ENCODE measurements at regions not wholly inside any gene's neighbourhood (a gene's known extent, or its start where the extent isn't known, plus 50 kb on each side); places are given as distances from the start of the nearest gene placed in this dataset.
A peak's percentile ranks its signal among the peaks of the same experiment; 100 is the strongest.

GRCh38 chr13:53694814-53695532 is 666.4 kb downstream of the OLFM4 start:
- no peak for DNase-seq (ENCODE audit: low spot score)

GRCh38 chr13:53703371-53704080 is 674.9 kb downstream of the OLFM4 start:
- DNase-seq (ENCODE audit: low spot score), result no peak

- DNase-seq (ENCODE audit: low spot score), result no peak
Observed at GRCh38 chr13:53719281-53719680, 690.7 kb downstream of the OLFM4 start.

- no peak for DNase-seq (ENCODE audit: low spot score)
Observed at GRCh38 chr13:53732664-53733063, 704.1 kb downstream of the OLFM4 start.

GRCh38 chr13:53743906-53744305 is 715.3 kb downstream of the OLFM4 start:
- DNase-seq (ENCODE audit: low spot score), result no peak

GRCh38 chr13:53747825-53748224 is 719.2 kb downstream of the OLFM4 start:
- no peak for DNase-seq (ENCODE audit: low spot score)

- DNase-seq (ENCODE audit: low spot score), result no peak
Observed at GRCh38 chr13:53749306-53749705, 720.7 kb downstream of the OLFM4 start.

- no peak for DNase-seq (ENCODE audit: low spot score)
Observed at GRCh38 chr13:53759016-53759415, 730.4 kb downstream of the OLFM4 start.

- no peak for DNase-seq (ENCODE audit: low spot score)
Observed at GRCh38 chr13:53775807-53776206, 747.2 kb downstream of the OLFM4 start.

- DNase-seq (ENCODE audit: low spot score), result no peak
Observed at GRCh38 chr13:53778937-53779336, 750.3 kb downstream of the OLFM4 start.

- DNase-seq (ENCODE audit: low spot score), result no peak
Observed at GRCh38 chr13:53781941-53782340, 753.3 kb downstream of the OLFM4 start.

- DNase-seq (ENCODE audit: low spot score), result peak; percentile 56
Observed at GRCh38 chr13:53782488-53782961, 753.9 kb downstream of the OLFM4 start.

- DNase-seq (ENCODE audit: low spot score), result no peak
Observed at GRCh38 chr13:53783471-53783870, 754.9 kb downstream of the OLFM4 start.

GRCh38 chr13:53788286-53788685 is 759.7 kb downstream of the OLFM4 start:
- no peak for DNase-seq (ENCODE audit: low spot score)

GRCh38 chr13:53800011-53800410 is 771.4 kb downstream of the OLFM4 start:
- no peak for DNase-seq (ENCODE audit: low spot score)

- DNase-seq (ENCODE audit: low spot score), result no peak
Observed at GRCh38 chr13:53807251-53807834, 778.7 kb downstream of the OLFM4 start.

GRCh38 chr13:53821632-53822031 is 793.0 kb downstream of the OLFM4 start:
- no peak for DNase-seq (ENCODE audit: low spot score)

GRCh38 chr13:53822136-53822535 is 793.5 kb downstream of the OLFM4 start:
- no peak for DNase-seq (ENCODE audit: low spot score)

- DNase-seq (ENCODE audit: low spot score), result no peak
Observed at GRCh38 chr13:53839461-53839860, 810.8 kb downstream of the OLFM4 start.

GRCh38 chr13:53844473-53845146 is 816.0 kb downstream of the OLFM4 start:
- DNase-seq (ENCODE audit: low spot score), result no peak

GRCh38 chr13:53847502-53847901 is 818.9 kb downstream of the OLFM4 start:
- no peak for DNase-seq (ENCODE audit: low spot score)

- DNase-seq (ENCODE audit: low spot score), result no peak
Observed at GRCh38 chr13:53848366-53848961, 819.9 kb downstream of the OLFM4 start.

Measured in putamen (tissue), 1 donor.